ENCODE measurements at regions not wholly inside any gene's neighbourhood (a gene's known extent, or its start where the extent isn't known, plus 50 kb on each side); places are given as distances from the start of the nearest gene placed in this dataset.

- no peak for TF ChIP-seq CTCF (IDR thresholded peaks at IDR 0.05)
- no peak for TF ChIP-seq POLR2A (IDR thresholded peaks at IDR 0.05)
Observed at GRCh38 chr12:73424484-73424883, 1113.2 kb upstream of the ATXN7L3B start.

All from testis (tissue), 2 donors.